ENCODE measurements at regions not wholly inside any gene's neighbourhood (a gene's known extent, or its start where the extent isn't known, plus 50 kb on each side); places are given as distances from the start of the nearest gene placed in this dataset.

GRCh38 chr18:35880788-35881455 is 91.6 kb upstream of the RMP24 start:
- no peak for TF ChIP-seq CTCF (IDR thresholded peaks at IDR 0.05)
- TF ChIP-seq EP300 (IDR thresholded peaks at IDR 0.05; ENCODE audit: low read depth) = no peak

All from transverse colon (tissue), 3 donors.